HepG2 (cell line): ENCODE measurements at regions not wholly inside any gene's neighbourhood (a gene's known extent, or its start where the extent isn't known, plus 50 kb on each side); places are given as distances from the start of the nearest gene placed in this dataset.

Experiments used
- CTCF ChIP-seq: sonication (generic); formaldehyde crosslinking; IDR thresholded peaks from 2 replicates; pipeline ENCODE4 v1.5.0; 2020; ENCODE audit warnings: mild to moderate bottlenecking, missing genetic modification reagents, moderate library complexity
- ETV6 ChIP-seq: sonication (generic); formaldehyde crosslinking; conservative IDR thresholded peaks from 2 replicates; pipeline ENCODE4 v1.4.0; 2020; ENCODE audit warnings: missing genetic modification reagents
- GLMP ChIP-seq: sonication (generic); formaldehyde crosslinking; IDR thresholded peaks from 2 replicates; pipeline ENCODE4 v1.9.0; 2021; ENCODE audit warnings: missing genetic modification reagents, mild to moderate bottlenecking, borderline replicate concordance
- XBP1 ChIP-seq: sonication (generic); formaldehyde crosslinking; IDR thresholded peaks from 2 replicates; pipeline ENCODE4 v1.5.0; 2020; ENCODE audit warnings: missing genetic modification reagents
- ZMYM2 ChIP-seq: sonication (generic); formaldehyde crosslinking; IDR thresholded peaks from 2 replicates; pipeline ENCODE4 v1.8.0; 2022; ENCODE audit warnings: mild to moderate bottlenecking, missing genetic modification reagents
- ZNF121 ChIP-seq: sonication (generic); formaldehyde crosslinking; IDR thresholded peaks from 2 replicates; pipeline ENCODE4 v1.5.0; 2020; ENCODE audit warnings: mild to moderate bottlenecking, missing genetic modification reagents
- ZNF24 ChIP-seq: fragments of 450-650 bp; IDR thresholded peaks from 2 replicates; pipeline ENCODE4 v1.6.1; 2017; ENCODE audit warnings: antibody characterized with exemption, mild to moderate bottlenecking

GRCh38 chr5:74419468-74419867, 221.1 kb downstream of the ENC1 start:
- no peak for TF ChIP-seq XBP1 (CRISPR knock-in tag)
- no peak for TF ChIP-seq CTCF (CRISPR knock-in tag)
- TF ChIP-seq ZNF24: no peak
- no peak for TF ChIP-seq ETV6 (CRISPR knock-in tag)
- TF ChIP-seq GLMP (CRISPR knock-in tag): no peak
- no peak for TF ChIP-seq ZMYM2 (CRISPR knock-in tag)
- no peak for TF ChIP-seq ZNF121 (CRISPR knock-in tag)
